Stimulated activated CD4-positive, alpha-beta T cell treated with anti-CD3 and anti-CD28 coated beads, Interleukin-1b, Interleukin-23, amount 100 ng/mL, for 1 hour (primary cell): ENCODE measurements at regions not wholly inside any gene's neighbourhood (a gene's known extent, or its start where the extent isn't known, plus 50 kb on each side); places are given as distances from the start of the nearest gene placed in this dataset.
"Not testable (repeated sequence)": the region's sequence is repeated elsewhere in the genome, so short reads cannot be mapped to it uniquely, and the experiment has no call there.

Experiments
- DNase-seq, 2 donors: peaks; one replicate each; pipeline ENCODE4 v3.0.0-alpha.2; 2020; ENCODE audit warnings: low read depth in 2 of 2

- DNase-seq, result no peak
Observed at GRCh38 chr1:29425631-29426030, 189.3 kb downstream of the PTPRU start.

GRCh38 chr1:29424266-29424665 is 187.9 kb downstream of the PTPRU start:
- no peak for DNase-seq

GRCh38 chr1:29420202-29420601 is 183.9 kb downstream of the PTPRU start:
- DNase-seq, result no peak

GRCh38 chr1:29417971-29418370 is 181.6 kb downstream of the PTPRU start:
- DNase-seq, result no peak

GRCh38 chr1:29417147-29417858 is 181.0 kb downstream of the PTPRU start:
- DNase-seq, result no peak

GRCh38 chr1:29416267-29417146 is 180.2 kb downstream of the PTPRU start:
- DNase-seq, result no peak

- no peak for DNase-seq
Observed at GRCh38 chr1:29415861-29416260, 179.5 kb downstream of the PTPRU start.

- DNase-seq, result no peak
Observed at GRCh38 chr1:29415156-29415830, 179.0 kb downstream of the PTPRU start.

GRCh38 chr1:29414086-29414485 is 177.8 kb downstream of the PTPRU start:
- DNase-seq, result no peak

- DNase-seq, result no peak
Observed at GRCh38 chr1:29413661-29414060, 177.3 kb downstream of the PTPRU start.

- no peak for DNase-seq
Observed at GRCh38 chr1:29412591-29412990, 176.3 kb downstream of the PTPRU start.

GRCh38 chr1:29410476-29410875 is 174.2 kb downstream of the PTPRU start:
- no peak for DNase-seq

GRCh38 chr1:29409616-29410015 is 173.3 kb downstream of the PTPRU start:
- DNase-seq, result no peak

GRCh38 chr1:29408831-29409605 is 172.7 kb downstream of the PTPRU start:
- no peak for DNase-seq

- DNase-seq, result no peak
Observed at GRCh38 chr1:29406814-29407213, 170.5 kb downstream of the PTPRU start.

GRCh38 chr1:29400203-29400602 is 163.9 kb downstream of the PTPRU start:
- not testable (repeated sequence) for DNase-seq

GRCh38 chr1:29399465-29399864 is 163.1 kb downstream of the PTPRU start:
- no peak for DNase-seq

GRCh38 chr1:29398431-29398830 is 162.1 kb downstream of the PTPRU start:
- no peak for DNase-seq

- DNase-seq, result no peak
Observed at GRCh38 chr1:29397981-29398380, 161.7 kb downstream of the PTPRU start.

GRCh38 chr1:29397256-29397590 is 160.9 kb downstream of the PTPRU start:
- DNase-seq, result no peak

- no peak for DNase-seq
Observed at GRCh38 chr1:29396438-29397255, 160.3 kb downstream of the PTPRU start.
